ENCODE measurements at regions not wholly inside any gene's neighbourhood (a gene's known extent, or its start where the extent isn't known, plus 50 kb on each side); places are given as distances from the start of the nearest gene placed in this dataset.

DNA sequence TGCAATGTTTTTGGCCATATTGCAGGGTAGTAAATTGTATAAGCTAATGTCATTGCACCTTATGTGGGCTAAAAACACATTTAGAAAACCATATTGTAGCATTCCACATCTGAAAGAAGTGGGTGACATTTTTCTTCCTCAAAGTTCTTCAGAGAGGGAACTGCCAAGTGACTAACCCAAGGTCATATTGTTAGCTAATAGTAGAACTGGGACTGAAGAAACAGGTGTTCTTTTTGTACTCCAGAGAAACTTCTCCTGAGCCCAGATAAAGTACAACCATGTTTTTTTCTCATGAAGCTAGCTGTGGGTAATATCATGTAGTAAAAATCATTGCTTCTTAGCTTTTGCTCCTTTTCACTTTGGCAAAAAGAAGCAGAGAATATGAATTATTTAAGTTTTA lies 333.0 kb downstream of the NSUN3 start:
- ATAC-seq, result no peak
- Mint-ChIP-seq H3K4me3 (no peak overlapping the region), H3K9me3 (no peaks in the 10 kb centered on the region), H3K27ac (no peak overlapping the region), H3K4me1 (peaks cover under 1% of the 10 kb centered on the region; the same call in 1 of the 3 replicates), H3K27me3 (ENCODE audit: insufficient read depth, low read depth, poor library complexity) (no peaks in the 10 kb centered on the region), H3K36me3 (ENCODE audit: low read depth) (no peaks in the 10 kb centered on the region)
- H3K36me3 ChIP-seq (ENCODE audit: insufficient read depth), result no peaks in the 10 kb centered on the region
- no peak for TF ChIP-seq JUNB (IDR thresholded peaks at IDR 0.05; ENCODE audit: unreplicated experiment)
- no peak for TF ChIP-seq NANOG (IDR thresholded peaks at IDR 0.05; ENCODE audit: borderline replicate concordance)
- TF ChIP-seq EZH2 (IDR thresholded peaks at IDR 0.05; ENCODE audit: low read depth, unreplicated experiment), result no peak
- TF ChIP-seq ZNF114 (CRISPR knock-in tag; IDR thresholded peaks at IDR 0.05), result no peak
- TF ChIP-seq STAT1 (IDR thresholded peaks at IDR 0.05; ENCODE audit: unreplicated experiment), result no peak
- TF ChIP-seq ZNF331 (CRISPR knock-in tag; IDR thresholded peaks at IDR 0.05; ENCODE audit: low read depth), result no peak
- no peak for TF ChIP-seq EZH2phosphoT487 (IDR thresholded peaks at IDR 0.05; ENCODE audit: unreplicated experiment)
- TF ChIP-seq, protein P1, sequence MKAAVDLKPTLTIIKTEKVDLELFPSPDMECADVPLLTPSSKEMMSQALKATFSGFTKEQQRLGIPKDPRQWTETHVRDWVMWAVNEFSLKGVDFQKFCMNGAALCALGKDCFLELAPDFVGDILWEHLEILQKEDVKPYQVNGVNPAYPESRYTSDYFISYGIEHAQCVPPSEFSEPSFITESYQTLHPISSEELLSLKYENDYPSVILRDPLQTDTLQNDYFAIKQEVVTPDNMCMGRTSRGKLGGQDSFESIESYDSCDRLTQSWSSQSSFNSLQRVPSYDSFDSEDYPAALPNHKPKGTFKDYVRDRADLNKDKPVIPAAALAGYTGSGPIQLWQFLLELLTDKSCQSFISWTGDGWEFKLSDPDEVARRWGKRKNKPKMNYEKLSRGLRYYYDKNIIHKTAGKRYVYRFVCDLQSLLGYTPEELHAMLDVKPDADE (IDR thresholded peaks at IDR 0.05), result no peak
- TF ChIP-seq CTCF (conservative IDR thresholded peaks at IDR 0.05; ENCODE audit: low read depth in 2 of 2), result no peak
- TF ChIP-seq, protein P2, sequence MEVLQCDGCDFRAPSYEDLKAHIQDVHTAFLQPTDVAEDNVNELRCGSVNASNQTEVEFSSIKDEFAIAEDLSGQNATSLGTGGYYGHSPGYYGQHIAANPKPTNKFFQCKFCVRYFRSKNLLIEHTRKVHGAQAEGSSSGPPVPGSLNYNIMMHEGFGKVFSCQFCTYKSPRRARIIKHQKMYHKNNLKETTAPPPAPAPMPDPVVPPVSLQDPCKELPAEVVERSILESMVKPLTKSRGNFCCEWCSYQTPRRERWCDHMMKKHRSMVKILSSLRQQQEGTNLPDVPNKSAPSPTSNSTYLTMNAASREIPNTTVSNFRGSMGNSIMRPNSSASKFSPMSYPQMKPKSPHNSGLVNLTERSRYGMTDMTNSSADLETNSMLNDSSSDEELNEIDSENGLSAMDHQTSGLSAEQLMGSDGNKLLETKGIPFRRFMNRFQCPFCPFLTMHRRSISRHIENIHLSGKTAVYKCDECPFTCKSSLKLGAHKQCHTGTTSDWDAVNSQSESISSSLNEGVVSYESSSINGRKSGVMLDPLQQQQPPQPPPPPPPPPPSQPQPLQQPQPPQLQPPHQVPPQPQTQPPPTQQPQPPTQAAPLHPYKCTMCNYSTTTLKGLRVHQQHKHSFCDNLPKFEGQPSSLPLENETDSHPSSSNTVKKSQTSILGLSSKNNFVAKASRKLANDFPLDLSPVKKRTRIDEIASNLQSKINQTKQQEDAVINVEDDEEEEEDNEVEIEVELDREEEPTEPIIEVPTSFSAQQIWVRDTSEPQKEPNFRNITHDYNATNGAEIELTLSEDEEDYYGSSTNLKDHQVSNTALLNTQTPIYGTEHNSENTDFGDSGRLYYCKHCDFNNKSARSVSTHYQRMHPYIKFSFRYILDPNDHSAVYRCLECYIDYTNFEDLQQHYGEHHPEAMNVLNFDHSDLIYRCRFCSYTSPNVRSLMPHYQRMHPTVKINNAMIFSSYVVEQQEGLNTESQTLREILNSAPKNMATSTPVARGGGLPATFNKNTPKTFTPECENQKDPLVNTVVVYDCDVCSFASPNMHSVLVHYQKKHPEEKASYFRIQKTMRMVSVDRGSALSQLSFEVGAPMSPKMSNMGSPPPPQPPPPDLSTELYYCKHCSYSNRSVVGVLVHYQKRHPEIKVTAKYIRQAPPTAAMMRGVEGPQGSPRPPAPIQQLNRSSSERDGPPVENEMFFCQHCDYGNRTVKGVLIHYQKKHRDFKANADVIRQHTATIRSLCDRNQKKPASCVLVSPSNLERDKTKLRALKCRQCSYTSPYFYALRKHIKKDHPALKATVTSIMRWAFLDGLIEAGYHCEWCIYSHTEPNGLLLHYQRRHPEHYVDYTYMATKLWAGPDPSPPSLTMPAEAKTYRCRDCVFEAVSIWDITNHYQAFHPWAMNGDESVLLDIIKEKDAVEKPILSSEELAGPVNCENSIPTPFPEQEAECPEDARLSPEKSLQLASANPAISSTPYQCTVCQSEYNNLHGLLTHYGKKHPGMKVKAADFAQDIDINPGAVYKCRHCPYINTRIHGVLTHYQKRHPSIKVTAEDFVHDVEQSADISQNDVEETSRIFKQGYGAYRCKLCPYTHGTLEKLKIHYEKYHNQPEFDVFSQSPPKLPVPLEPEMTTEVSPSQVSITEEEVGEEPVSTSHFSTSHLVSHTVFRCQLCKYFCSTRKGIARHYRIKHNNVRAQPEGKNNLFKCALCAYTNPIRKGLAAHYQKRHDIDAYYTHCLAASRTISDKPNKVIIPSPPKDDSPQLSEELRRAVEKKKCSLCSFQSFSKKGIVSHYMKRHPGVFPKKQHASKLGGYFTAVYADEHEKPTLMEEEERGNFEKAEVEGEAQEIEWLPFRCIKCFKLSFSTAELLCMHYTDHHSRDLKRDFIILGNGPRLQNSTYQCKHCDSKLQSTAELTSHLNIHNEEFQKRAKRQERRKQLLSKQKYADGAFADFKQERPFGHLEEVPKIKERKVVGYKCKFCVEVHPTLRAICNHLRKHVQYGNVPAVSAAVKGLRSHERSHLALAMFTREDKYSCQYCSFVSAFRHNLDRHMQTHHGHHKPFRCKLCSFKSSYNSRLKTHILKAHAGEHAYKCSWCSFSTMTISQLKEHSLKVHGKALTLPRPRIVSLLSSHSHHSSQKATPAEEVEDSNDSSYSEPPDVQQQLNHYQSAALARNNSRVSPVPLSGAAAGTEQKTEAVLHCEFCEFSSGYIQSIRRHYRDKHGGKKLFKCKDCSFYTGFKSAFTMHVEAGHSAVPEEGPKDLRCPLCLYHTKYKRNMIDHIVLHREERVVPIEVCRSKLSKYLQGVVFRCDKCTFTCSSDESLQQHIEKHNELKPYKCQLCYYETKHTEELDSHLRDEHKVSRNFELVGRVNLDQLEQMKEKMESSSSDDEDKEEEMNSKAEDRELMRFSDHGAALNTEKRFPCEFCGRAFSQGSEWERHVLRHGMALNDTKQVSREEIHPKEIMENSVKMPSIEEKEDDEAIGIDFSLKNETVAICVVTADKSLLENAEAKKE (CRISPR knock-in tag; IDR thresholded peaks at IDR 0.05), result no peak
- TF ChIP-seq POLR2AphosphoS5 (IDR thresholded peaks at IDR 0.05; ENCODE audit: low read depth), result no peak
- TF ChIP-seq CREB1 (CRISPR knock-in tag; IDR thresholded peaks at IDR 0.05; ENCODE audit: low read depth), result no peak
- no peak for TF ChIP-seq REST (IDR thresholded peaks at IDR 0.05; ENCODE audit: unreplicated experiment)
- H3K4me2 ChIP-seq, result no peak overlapping the region
- no peaks in the 10 kb centered on the region for H3K9me2 ChIP-seq (ENCODE audit: insufficient read depth)
- no peaks in the 10 kb centered on the region for H3K79me2 ChIP-seq (replicated peaks; ENCODE audit: insufficient read depth)
- H4K20me1 ChIP-seq (replicated peaks; ENCODE audit: insufficient read depth), result no peaks in the 10 kb centered on the region
- H3K4me3 ChIP-seq, result no peak overlapping the region
- H2AFZ ChIP-seq, result no peak overlapping the region; the same call in 1 of the 2 replicates
- H3K27me3 ChIP-seq (ENCODE audit: insufficient read depth), result no peaks in the 10 kb centered on the region
- H3K4me1 ChIP-seq (ENCODE audit: insufficient read depth), result no peaks in the 10 kb centered on the region; the same call in 1 of the 2 replicates
- DNase-seq (ENCODE audit: low spot score), result no peak
- H3F3A ChIP-seq (replicated peaks; ENCODE audit: low read depth), result no peaks in the 10 kb centered on the region
- H3K27ac ChIP-seq (ENCODE audit: low read depth), result no peak overlapping the region

Data from GM23338 (cell line).